Neuronal stem cell (in vitro differentiated cells): ENCODE measurements at regions not wholly inside any gene's neighbourhood (a gene's known extent, or its start where the extent isn't known, plus 50 kb on each side); places are given as distances from the start of the nearest gene placed in this dataset.

Source experiments
- DNase-seq: peaks from one replicate; pipeline ENCODE4 v3.0.0-alpha.2; 2013; ENCODE audit warnings: low spot score
- H2AFZ ChIP-seq: one replicate; pipeline ENCODE4 v1.6.1; 2013; ENCODE audit warnings: mild to moderate bottlenecking, low read length, inconsistent platforms
- H2AK5ac ChIP-seq: 2 replicates; pipeline ENCODE4 v1.6.1; 2013; ENCODE audit warnings: low read depth, mild to moderate bottlenecking, inconsistent platforms, low read length, moderate library complexity, mixed read lengths
- H2BK120ac ChIP-seq: 2 replicates; pipeline ENCODE4 v1.6.1; 2013; ENCODE audit warnings: low read depth, mild to moderate bottlenecking, inconsistent platforms, low read length, moderate library complexity, mixed read lengths
- H2BK12ac ChIP-seq: one replicate; pipeline ENCODE4 v1.6.1; 2013; ENCODE audit warnings: low read length, inconsistent platforms
- H2BK15ac ChIP-seq: 2 replicates; pipeline ENCODE4 v1.6.1; 2013; ENCODE audit warnings: mild to moderate bottlenecking, low read length, inconsistent platforms, mixed read lengths
- H2BK5ac ChIP-seq: one replicate; pipeline ENCODE4 v1.6.1; 2013; ENCODE audit warnings: inconsistent platforms, mild to moderate bottlenecking, low read length, moderate library complexity
- H3K14ac ChIP-seq: one replicate; pipeline ENCODE4 v1.6.1; 2013; ENCODE audit warnings: low read length, inconsistent platforms
- H3K18ac ChIP-seq: 2 replicates; pipeline ENCODE4 v1.6.1; 2013; ENCODE audit warnings: low read length, inconsistent platforms
- H3K23ac ChIP-seq: 2 replicates; pipeline ENCODE4 v1.6.1; 2013; ENCODE audit warnings: low read depth, mild to moderate bottlenecking, mixed read lengths, low read length, inconsistent platforms; ENCODE audit not compliant: poor library complexity
- H3K27ac ChIP-seq: replicated peaks from 3 replicates; pipeline ENCODE4 v1.5.1; 2013; ENCODE audit warnings: low read length, inconsistent platforms
- H3K27me3 ChIP-seq, 3 experiments: 2 replicates each; pipeline ENCODE4 v1.6.1; 2013; ENCODE audit warnings: low read length in 3 of 3, mild to moderate bottlenecking in 2 of 3, inconsistent platforms in 1 of 3, low read depth in 1 of 3, mixed read lengths in 1 of 3, moderate library complexity in 1 of 3; ENCODE audit not compliant: control insufficient read depth in 3 of 3, insufficient read depth in 3 of 3
- H3K36me3 ChIP-seq, 2 donors: replicated peaks in 1 of 2; 2 replicates each; pipeline ENCODE4 v1.6.1; 2013; ENCODE audit warnings: low read length in 2 of 2; ENCODE audit not compliant: control insufficient read depth in 2 of 2, insufficient read depth in 2 of 2
- H3K4ac ChIP-seq: 2 replicates; pipeline ENCODE4 v1.6.1; 2013; ENCODE audit warnings: inconsistent platforms, mild to moderate bottlenecking, low read length, moderate library complexity
- H3K4me1 ChIP-seq, 2 donors: 1 replicate in 1 of 2; 2 replicates in 1 of 2; pipeline ENCODE4 v1.6.1; 2013; ENCODE audit warnings: low read length in 2 of 2, low read depth in 1 of 2; ENCODE audit not compliant: control insufficient read depth in 2 of 2, insufficient read depth in 1 of 2
- H3K4me2 ChIP-seq: one replicate; pipeline ENCODE4 v1.6.1; 2013; ENCODE audit warnings: mild to moderate bottlenecking, low read length, inconsistent platforms; ENCODE audit not compliant: insufficient read depth, poor library complexity, severe bottlenecking
- H3K4me3 ChIP-seq, 2 donors: 2 replicates each; pipeline ENCODE4 v1.5.1; 2013; ENCODE audit warnings: low read length in 2 of 2, mild to moderate bottlenecking in 2 of 2, inconsistent platforms in 1 of 2, moderate library complexity in 1 of 2
- H3K79me1 ChIP-seq: one replicate; pipeline ENCODE4 v1.6.1; 2013; ENCODE audit warnings: low read depth, mild to moderate bottlenecking, inconsistent platforms, low read length, moderate library complexity
- H3K9ac ChIP-seq: one replicate; pipeline ENCODE4 v1.6.1; 2013; ENCODE audit warnings: mild to moderate bottlenecking, low read depth, low read length, inconsistent platforms; ENCODE audit not compliant: poor library complexity
- H3K9me3 ChIP-seq, 2 donors: replicated peaks in 1 of 2; 2 replicates each; pipeline versions ENCODE3 to v1.6.1; 2013; ENCODE audit warnings: low read length in 2 of 2, mild to moderate bottlenecking in 2 of 2, inconsistent platforms in 1 of 2, low read depth in 1 of 2, mixed read lengths in 1 of 2, moderate library complexity in 1 of 2; ENCODE audit not compliant: control insufficient read depth in 2 of 2, insufficient read depth in 1 of 2
- H4K8ac ChIP-seq: one replicate; pipeline ENCODE4 v1.6.1; 2013; ENCODE audit warnings: low read depth, mild to moderate bottlenecking, inconsistent platforms, low read length, moderate library complexity
- H4K91ac ChIP-seq: one replicate; pipeline ENCODE4 v1.6.1; 2013; ENCODE audit warnings: low read length, low read depth, mild to moderate bottlenecking, inconsistent platforms; ENCODE audit not compliant: poor library complexity
- WGBS, 2 donors: extraction: QIAGEN DNeasy Blood & Tissue Kit; methylation state at CpG; one replicate each; pipeline ENCODE4 v1.1.7; 2013; ENCODE audit warnings: missing lambda C conversion rate in 2 of 2, mixed read lengths in 1 of 2; ENCODE audit not compliant: insufficient read length in 2 of 2, insufficient replicate concordance in 1 of 2; ENCODE audit errors: extremely low coverage in 2 of 2; 5-methylcytosine and 5-hydroxymethylcytosine counted together

- H2BK12ac ChIP-seq, result no peak overlapping the region
- no peak overlapping the region for H2BK15ac ChIP-seq
- H4K8ac ChIP-seq, result no peak overlapping the region
- no peak overlapping the region for H3K9ac ChIP-seq
- no peaks in the 10 kb centered on the region for H3K36me3 ChIP-seq
- no peak overlapping the region for H4K91ac ChIP-seq
- H3K27ac ChIP-seq, result no peak overlapping the region
- no peak overlapping the region for H2AFZ ChIP-seq
- H2BK120ac ChIP-seq, result no peak overlapping the region
- H3K27me3 ChIP-seq, result no peaks in the 10 kb centered on the region
- no peak overlapping the region for H2BK5ac ChIP-seq
- no peak overlapping the region for H3K4me2 ChIP-seq
- H3K4me3 ChIP-seq, result no peak overlapping the region
- H3K23ac ChIP-seq, result no peak overlapping the region
- H3K4ac ChIP-seq, result no peak overlapping the region
- no peaks in the 10 kb centered on the region for H3K9me3 ChIP-seq
- H3K79me1 ChIP-seq, result no peaks in the 10 kb centered on the region
- no peak overlapping the region for H3K18ac ChIP-seq
- H3K4me1 ChIP-seq, result peaks cover 0 to 2% of the 10 kb centered on the region in 2 donors
- H2AK5ac ChIP-seq, result no peak overlapping the region
- no peak overlapping the region for H3K14ac ChIP-seq
- no peak for DNase-seq
Observed at GRCh38 chr13:39197647-39198007, 159.4 kb downstream of the NHLRC3 start.

- H3K9ac ChIP-seq, result no peak overlapping the region
- H3K14ac ChIP-seq, result no peak overlapping the region
- no peak overlapping the region for H2BK15ac ChIP-seq
- no peak overlapping the region for H2AK5ac ChIP-seq
- H3K4me3 ChIP-seq, result no peak overlapping the region
- DNase-seq, result no peak
- H3K4ac ChIP-seq, result no peak overlapping the region
- H3K23ac ChIP-seq, result no peak overlapping the region
- H3K27ac ChIP-seq, result no peak overlapping the region
- H3K36me3 ChIP-seq, result no peaks in the 10 kb centered on the region
- H3K18ac ChIP-seq, result no peak overlapping the region
- H3K4me2 ChIP-seq, result no peak overlapping the region
- H2BK12ac ChIP-seq, result no peak overlapping the region
- WGBS, 2 donors, result no CpG with 5 or more reads among the region's 4 CpGs
- H2AFZ ChIP-seq, result no peak overlapping the region
- no peak overlapping the region for H2BK120ac ChIP-seq
- H3K79me1 ChIP-seq, result no peaks in the 10 kb centered on the region
- H4K91ac ChIP-seq, result no peak overlapping the region
- no peaks in the 10 kb centered on the region for H3K27me3 ChIP-seq
- no peak overlapping the region for H4K8ac ChIP-seq
- peaks cover 0 to 2% of the 10 kb centered on the region in 2 donors for H3K4me1 ChIP-seq
- no peaks in the 10 kb centered on the region for H3K9me3 ChIP-seq
- no peak overlapping the region for H2BK5ac ChIP-seq
Observed at GRCh38 chr13:39200249-39200910, 162.1 kb downstream of the NHLRC3 start.

DNA sequence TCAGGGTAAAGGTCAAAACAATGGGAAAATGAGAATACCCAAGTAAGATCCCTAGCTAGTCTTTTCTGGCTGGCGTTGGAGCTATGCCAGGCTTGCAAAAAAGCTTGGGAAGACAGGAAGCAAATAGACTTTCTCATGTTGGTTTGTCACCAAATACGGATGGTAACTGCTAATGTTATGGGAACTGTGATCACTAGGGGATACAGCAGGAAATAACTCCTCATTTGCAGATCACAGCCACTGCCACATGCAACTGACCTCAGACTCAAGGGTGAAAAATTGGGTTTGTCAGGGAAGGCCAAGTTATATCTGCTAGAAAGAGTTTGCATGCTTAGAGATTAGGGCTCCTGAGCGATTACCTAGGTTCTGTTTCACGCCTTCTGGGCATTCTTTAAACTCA is 162.9 kb downstream of the NHLRC3 start:
- DNase-seq, result no peak
- Histone ChIP-seq H2AK5ac (no peak overlapping the region), H3K23ac (no peak overlapping the region), H3K18ac (no peak overlapping the region), H3K27me3 (no peaks in the 10 kb centered on the region), H3K36me3 (no peaks in the 10 kb centered on the region), H3K4me2 (no peak overlapping the region), H3K9ac (no peak overlapping the region), H3K14ac (no peak overlapping the region), H4K91ac (no peak overlapping the region), H2BK120ac (no peak overlapping the region), H2AFZ (peak overlapping the region; percentile 10), H3K4me1 (peaks cover 0 to 2% of the 10 kb centered on the region in 2 donors), H2BK15ac (no peak overlapping the region), H3K27ac (no peak overlapping the region), H3K4ac (no peak overlapping the region), H3K9me3 (no peaks in the 10 kb centered on the region), H3K4me3 (no peak overlapping the region), H2BK12ac (no peak overlapping the region), H4K8ac (no peak overlapping the region), H3K79me1 (no peaks in the 10 kb centered on the region), H2BK5ac (no peak overlapping the region)
- no CpG with 5 or more reads among the region's 4 CpGs for WGBS, 2 donors

- H3K36me3 ChIP-seq, result no peaks in the 10 kb centered on the region
- H2AFZ ChIP-seq, result no peak overlapping the region
- no peak for DNase-seq
- no CpG with 5 or more reads among the region's 7 CpGs for WGBS, 2 donors
- H3K4me3 ChIP-seq, result no peak overlapping the region
- no peak overlapping the region for H3K9ac ChIP-seq
- H4K91ac ChIP-seq, result no peak overlapping the region
- H3K18ac ChIP-seq, result no peak overlapping the region
- no peaks in the 10 kb centered on the region for H3K27me3 ChIP-seq
- H2BK5ac ChIP-seq, result no peak overlapping the region
- H2BK120ac ChIP-seq, result no peak overlapping the region
- H2BK15ac ChIP-seq, result no peak overlapping the region
- H3K79me1 ChIP-seq, result no peaks in the 10 kb centered on the region
- H4K8ac ChIP-seq, result no peak overlapping the region
- H3K4me2 ChIP-seq, result no peak overlapping the region
- H3K14ac ChIP-seq, result no peak overlapping the region
- no peak overlapping the region for H2AK5ac ChIP-seq
- no peak overlapping the region for H3K4ac ChIP-seq
- H3K23ac ChIP-seq, result no peak overlapping the region
- no peak overlapping the region for H3K27ac ChIP-seq
- H3K9me3 ChIP-seq, result no peaks in the 10 kb centered on the region
- H3K4me1 ChIP-seq, result peaks cover 0 to 2% of the 10 kb centered on the region in 2 donors
- H2BK12ac ChIP-seq, result no peak overlapping the region
Observed at GRCh38 chr13:39202746-39203145, 164.5 kb downstream of the NHLRC3 start.
